SK-MEL-5 (cell line): ENCODE measurements at regions not wholly inside any gene's neighbourhood (a gene's known extent, or its start where the extent isn't known, plus 50 kb on each side); places are given as distances from the start of the nearest gene placed in this dataset.
A peak's percentile ranks its signal among the peaks of the same experiment; 100 is the strongest.

Experiments
- DNase-seq: peaks from one replicate; pipeline ENCODE4 v3.0.0-alpha.2; 2016; ENCODE audit warnings: low read depth, low spot score
- in situ Hi-C: cut with HindIII; loops from 2 replicates; pipeline ENCODE4 v1.10.0; 2016; ENCODE audit warnings: low sequenced_read_pairs, high pct_unique_total_duplicates, low pct_unique_long_range_greater_than_20kb

DNA sequence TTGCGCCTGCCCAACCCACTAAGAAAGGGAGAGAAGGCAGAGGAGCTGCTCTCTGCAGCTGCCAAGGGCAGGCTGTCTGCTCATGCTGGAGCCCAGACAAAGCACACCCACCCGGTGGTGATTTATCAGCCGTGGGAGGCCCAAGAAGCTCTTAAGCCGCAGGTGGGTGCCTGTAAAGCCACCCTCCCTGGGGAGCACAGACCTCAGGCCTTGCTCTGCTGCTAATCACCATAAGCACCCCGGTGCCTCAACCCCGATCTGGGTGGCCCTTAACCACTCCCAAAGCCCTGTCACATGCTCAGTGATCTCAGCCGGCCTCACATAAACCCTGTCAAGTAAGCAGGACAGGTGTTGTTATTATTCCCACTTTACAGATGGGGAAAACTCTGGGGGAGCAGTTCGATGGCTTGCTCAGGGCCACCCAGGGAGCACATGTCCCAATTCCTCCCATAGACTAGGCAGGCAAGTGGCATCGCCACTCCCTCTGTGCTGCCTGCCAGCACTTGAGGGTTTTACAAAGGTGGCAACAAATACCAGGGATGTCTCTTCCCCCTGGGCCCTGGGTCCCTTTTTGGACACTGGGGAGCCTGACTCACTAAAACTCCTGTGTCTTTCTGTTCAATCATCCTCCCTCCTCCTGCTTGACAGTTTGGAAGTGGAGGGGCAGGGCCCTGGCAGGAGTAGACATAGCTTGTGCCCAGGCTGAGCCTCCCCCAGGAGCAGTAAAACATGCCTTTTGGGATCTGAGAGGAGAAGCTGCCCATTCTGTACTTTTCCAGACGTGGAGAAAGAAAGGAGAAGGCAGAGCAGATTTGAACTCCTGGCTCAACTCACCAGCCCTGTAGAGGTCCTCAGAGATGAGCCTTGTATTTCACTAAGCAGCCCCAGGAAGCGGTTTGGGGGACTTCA, 299.3 kb downstream of the SOX9 start:
- DNase-seq = no peak
- in situ Hi-C loops = no loop called here

DNA sequence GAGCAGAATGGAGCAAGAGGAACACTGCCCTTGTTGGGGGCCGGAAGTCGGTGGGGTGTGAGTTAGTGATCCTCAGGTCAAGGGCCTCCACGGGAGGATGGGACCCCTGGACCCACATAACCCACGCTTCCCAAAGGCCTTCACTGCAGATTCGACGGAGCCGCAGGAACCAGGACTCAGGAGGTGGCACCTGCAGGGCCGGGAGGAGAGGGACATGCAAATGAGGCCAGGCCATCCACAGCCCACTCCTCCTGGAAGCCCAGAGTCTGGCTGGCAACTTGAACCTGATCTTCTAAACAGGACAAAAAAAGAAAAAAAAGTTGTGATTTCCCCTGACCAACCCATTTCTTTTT, 299.9 kb downstream of the SOX9 start:
- in situ Hi-C loops = no loop called here
- DNase-seq = no peak

DNA sequence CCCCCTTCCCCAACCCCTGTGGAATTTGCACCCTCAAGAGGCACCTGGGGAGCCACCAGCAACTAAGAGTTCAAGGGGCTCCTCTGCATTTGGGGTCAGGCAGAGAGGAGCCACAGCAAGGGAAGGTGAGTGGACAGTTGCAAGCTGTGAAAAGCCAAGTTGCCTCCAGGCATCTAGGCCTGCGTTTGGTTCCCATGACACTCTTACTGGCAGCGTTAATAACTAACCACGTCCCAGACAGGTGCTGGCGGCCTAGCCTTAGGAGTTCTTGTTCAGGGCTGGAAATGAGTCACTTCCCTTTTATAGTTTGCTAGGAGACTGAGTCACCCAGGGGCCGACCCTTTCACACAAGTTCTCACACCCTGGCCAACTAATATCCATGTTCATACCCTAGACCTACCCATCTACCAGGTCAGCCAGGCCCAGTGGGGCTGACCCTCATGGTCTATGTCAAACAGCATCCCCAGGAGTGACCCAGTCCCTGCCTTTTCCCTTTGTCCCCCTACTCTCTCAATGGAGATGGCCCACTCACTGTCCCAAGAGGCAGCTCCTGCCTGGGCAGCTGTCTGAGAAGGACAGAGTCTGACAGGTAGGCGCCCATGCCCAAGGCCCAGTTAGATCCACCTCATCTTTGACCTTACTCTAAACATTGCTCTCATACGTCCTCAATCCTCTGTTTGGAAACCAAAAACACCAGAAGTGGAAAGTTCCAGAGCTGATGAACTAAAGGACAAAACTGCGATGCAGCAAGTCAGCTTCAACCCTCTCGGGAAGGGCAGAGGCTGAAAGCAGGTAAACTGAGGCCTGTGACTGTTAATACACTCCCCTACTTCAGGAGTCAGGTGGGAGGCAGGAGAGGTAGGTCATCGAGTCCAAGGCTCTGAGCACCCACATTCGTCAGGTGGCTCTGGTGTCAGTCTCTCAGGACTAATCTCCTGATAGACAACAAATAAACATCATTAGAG, 300.6 kb downstream of the SOX9 start:
- peak; percentile 52 for DNase-seq
- in situ Hi-C loops = no loop called here

DNA sequence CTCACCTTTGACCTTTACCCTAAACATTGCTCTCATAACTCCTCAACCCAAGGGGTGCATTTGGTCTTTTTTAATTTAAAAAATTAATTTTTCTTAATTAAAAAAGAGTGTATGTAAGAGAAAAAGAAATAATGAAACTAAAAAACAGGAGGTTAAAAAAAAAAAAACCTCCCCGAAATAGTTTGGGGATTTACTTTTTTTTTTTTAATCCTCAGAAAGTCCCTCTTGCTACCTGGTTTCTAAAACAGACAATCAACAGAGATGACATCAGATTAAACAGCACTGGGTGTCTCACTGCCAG, 301.3 kb downstream of the SOX9 start:
- no peak for DNase-seq
- in situ Hi-C loops = no loop called here

DNA sequence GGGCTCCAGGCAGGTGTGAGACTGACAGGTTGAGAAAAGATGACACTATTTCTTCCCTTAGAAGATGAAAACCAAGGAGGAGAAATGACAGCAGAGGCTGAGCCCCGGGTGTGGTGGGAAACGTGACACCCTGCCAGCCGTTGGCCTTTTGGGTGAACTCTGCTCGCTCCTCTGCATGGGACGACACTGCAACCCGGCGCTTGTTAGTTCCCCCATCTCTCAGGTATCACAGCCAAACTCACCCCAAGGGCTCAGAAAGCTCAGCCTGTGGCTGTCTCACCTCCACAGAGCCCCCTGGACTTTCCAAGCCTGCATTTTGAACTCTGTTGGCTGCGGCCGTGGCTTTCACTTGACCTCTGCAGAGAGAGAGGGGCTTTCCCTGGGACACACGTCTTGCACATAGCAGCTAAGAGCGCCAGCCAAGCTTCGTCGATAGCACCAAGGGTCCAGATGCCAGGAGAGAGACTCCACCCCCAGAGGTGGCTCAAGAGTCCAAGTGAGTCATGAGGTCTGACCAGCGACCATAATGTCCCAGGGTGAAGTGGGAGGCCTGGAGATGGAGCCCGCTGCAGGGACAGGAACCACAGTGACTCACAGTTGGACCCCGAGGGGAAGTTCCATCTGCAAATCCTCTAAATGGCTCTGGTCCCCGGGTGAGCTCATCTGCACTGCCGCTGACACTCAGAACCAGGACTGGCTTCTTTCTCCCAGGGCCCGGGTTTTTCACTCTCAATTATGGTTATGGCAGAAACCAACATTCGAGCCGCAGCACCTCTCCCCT, 301.9 kb downstream of the SOX9 start:
- no peak for DNase-seq
- in situ Hi-C loops = no loop called here

DNA sequence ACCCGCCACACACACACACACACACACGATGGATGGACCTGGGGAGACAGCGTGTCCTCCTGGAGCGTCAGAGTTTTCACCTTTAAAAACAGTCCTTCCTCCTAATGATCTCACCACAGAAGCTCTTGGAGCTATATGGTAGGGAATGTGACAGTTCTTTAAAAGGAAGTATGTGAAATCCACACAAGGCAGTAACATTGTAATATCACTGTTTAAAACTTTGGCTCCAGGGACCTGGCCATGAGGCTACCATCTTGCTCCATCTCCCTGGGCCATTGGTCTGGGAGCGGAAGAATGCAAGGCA, 302.4 kb downstream of the SOX9 start:
- in situ Hi-C loops = no loop called here
- no peak for DNase-seq

DNA sequence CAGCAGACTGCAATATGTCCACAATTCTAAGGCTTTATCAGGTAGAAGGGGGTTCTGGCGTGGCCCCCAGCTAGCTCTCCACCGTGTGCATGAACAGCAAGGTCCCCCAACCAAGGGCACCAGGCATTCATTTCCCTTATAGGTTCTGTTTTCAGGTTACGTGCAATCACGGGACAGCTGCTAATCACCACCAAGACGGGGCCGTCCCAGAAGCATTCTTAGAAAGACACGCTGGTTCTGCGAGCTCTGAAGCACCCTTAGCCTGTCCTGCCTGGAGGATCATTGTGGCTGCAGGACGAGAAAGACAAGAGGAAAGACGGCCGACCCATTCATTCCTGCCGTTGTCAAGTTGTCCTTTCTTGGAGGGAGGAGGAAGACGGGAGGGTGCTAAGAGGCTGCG, 302.9 kb downstream of the SOX9 start:
- in situ Hi-C loops = no loop called here
- DNase-seq = no peak

DNA sequence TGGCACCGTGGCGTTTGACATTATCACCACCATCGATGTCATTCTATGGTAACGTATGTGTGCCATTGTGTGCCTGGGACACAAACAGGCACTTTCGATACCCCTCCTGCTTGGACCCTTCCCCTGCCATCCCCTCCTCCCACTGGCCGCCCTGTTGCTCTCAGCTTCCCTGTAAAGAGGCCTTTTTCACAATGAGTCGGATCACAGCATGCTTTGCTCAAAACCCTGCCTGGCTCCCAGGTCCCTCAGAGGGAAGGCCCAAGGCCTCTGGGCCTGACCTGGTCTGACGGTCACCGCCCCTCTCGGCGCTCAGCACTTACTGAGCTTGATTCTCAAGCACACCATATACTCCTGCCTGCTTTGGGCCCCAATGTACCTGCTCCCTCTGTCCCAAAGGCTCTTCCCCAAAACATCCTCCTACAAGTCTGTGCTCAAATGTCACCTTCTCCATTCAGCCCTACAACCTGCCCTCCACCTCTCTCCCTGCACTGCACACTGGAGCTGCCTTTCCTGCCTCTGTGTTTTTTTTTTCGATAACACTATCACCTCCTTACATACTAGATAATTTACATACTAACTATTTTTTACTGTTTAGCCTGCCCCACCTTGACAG, 303.8 kb downstream of the SOX9 start:
- no peak for DNase-seq
- in situ Hi-C loops = no loop called here

DNA sequence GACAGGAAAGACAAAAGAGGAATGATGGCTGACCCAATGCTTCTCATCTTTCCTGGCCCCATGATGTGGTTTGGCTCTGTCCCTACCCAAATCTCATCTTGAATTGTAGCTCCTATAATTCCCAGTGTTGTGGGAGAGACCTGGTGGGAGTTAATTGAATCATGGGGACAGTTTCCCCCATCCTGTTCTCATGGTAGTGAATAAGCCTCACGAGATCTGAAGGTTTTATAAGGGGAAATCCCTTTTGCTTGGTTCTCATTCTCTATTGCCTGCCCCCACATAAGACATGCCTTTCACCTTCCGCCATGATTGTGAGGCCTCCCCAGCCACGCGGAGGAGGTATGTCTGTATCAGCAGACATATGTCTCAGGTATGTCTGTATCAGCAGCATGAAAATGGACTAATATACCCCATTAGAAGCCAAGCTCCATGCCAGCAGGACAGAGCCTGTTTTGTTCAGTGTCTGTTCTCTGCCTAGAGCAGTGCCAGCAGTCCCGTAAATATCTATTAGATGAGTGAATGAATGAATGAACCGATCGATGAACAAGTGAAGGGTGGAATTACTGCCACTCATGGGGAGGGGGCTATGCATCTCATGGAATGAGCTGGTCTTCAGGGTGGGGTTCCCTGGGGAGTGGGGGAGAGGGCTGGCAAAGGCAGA, 304.4 kb downstream of the SOX9 start:
- no peak for DNase-seq

DNA sequence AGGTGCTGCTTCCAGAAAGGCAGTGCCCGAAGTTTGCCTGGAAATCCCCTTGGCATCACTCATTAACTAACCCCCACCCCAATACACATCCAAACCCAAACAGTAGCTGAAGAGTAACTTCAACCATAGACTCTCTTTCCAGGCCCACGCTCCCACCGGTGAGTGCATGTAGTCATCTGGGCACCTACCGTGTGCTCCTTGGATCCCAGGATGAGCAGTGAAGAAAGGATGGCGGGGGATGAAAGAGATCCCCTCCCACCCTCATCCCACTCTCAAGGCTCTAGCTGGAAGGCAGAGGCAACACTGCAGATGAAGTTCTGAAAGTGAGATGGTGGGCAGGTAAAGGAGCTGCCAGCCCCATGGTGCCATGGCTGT, 305.0 kb downstream of the SOX9 start:
- no peak for DNase-seq
- in situ Hi-C loops = no loop called here

More for the DNA sequence above, 304.4 kb downstream of the SOX9 start:
- in situ Hi-C loops = no loop called here

DNA sequence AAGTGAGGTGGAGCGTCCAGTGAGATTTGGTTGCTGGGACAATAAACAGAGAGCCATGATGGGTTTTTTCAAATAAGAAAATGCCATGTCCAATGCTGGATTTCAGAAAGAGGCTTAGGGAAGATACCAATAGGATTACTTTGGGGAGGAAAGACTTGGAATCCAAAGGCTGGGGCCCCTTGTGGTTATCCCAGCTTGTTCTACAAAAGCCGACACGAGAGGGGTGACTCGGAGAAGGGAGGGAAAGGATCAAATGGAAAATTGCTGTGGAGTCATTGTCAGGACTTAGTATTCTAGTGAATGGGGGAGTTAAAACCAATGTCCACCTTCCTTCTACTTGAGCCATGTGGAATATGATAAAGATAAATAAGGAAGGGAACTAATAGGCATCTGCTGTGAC, 305.5 kb downstream of the SOX9 start:
- no peak for DNase-seq
- in situ Hi-C loops = no loop called here

DNA sequence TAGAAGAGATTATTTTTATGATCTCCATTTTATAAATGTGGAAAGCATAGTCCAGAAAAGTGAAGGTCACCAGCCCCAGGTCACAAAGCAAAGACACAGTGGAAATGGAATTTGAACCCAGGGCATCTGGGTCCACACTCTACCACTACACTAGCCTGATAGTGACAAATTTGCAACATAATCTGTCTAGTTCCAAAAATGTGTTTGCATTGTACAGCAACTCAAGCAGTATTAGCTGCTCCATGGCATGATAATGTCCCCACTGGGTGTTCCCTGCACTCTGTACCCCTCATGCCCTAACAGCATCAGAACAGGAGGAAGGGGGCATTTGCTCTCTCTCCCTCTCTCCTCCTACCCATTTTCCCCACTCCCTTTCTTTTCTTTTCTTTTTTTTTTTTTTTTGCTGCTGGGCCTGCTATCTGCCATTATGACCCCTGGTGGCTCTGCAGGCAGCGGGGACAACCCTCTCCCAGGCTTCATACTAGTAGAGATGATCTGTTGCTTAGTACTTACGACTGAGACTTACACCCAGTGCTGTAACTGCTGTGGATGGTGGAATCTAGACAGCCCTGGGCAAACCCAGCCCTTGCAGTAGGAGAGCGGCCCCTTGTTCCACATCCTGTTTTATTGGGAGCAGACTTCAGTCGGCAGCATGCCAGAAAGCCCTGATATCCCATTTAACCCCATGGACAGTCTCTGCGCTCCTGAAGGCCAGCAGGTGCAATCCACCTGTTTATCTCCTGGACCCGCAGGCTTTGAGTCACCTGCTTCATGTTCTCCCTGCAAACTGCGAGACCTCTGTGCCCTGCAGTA, 306.3 kb downstream of the SOX9 start:
- in situ Hi-C loops = no loop called here
- DNase-seq = no peak

DNA sequence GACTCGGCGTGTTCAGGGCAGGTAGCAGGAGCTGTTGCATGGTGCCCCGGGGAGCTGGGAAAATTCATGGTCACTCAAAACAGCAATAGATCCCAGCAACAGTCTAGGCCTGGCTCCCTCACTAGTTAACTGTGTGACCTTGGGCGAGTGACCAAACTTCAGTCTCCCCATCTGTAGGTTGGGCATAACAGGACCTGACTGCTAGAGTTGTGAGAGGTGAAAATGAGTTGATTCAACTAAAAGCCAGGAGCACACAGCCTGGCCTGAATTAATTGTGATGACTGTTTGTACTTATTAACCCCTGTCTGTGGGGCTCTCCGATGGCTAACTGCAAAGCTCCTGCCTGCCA, 306.9 kb downstream of the SOX9 start:
- DNase-seq = no peak
- in situ Hi-C loops = no loop called here

DNA sequence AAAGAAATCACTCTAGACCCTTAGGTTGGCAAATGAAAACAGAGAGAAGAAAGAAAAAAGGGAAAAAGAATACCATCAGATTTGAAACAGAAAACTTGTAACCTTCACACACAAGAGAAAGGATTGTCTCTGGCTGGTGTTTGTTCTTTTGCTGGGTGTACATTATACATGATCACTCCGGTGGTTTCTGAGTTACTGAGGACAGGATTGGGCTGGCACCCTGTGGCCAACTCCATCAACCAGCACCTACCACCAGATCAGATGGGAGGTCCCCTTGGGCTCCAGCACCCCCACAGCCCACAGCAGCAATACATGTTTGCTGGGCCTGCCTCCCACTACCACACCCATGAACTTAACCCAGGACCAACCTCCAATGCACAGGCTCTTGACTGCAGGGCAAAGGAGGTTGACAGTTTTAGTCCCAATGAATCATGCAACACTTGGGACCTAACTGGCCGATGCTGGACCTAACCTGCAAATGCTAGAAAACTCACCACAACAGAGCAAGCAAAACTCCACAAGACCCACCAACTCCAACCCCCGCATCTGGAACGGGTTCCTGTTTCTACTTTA, 308.3 kb downstream of the SOX9 start:
- DNase-seq = no peak
- in situ Hi-C loops = no loop called here

DNA sequence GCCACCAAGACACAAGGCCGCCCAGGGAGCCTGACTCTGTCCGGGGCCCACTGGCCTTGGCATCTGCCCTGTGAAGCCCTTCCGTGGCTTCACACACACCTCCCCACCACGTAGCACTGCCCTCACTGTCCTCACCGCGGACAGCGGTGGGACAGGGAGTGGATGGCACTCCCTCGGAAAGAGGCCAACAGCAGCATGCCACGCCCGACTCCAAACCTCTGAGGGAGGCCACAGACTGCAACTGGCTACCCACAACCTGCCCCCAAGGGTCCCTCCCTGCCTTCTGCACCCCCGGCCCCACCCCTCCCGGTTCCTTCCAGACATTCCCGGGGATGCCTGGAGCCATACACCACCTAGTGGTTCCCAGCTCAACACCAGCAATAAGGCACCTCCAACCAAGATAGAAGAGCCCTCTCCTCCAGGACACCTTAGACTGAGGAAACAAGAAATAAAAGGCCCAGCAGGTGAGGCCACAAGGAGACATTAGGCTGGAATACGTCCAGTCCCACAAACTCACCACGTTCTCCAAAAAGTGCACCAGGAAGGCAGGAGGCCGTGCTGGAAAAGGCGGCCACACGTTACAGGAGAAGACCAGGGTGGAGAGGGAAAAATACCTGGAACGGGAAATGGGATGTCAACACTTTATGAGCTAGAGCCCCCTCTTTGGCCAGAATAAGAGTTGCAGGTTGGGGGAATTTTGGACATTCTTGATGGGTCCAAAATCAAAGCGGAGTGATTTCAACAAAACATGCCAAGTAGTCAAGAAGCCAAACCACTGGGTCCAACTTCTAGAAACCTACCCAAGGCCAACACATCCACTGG, 310.0 kb downstream of the SOX9 start:
- in situ Hi-C loops = no loop called here

DNA sequence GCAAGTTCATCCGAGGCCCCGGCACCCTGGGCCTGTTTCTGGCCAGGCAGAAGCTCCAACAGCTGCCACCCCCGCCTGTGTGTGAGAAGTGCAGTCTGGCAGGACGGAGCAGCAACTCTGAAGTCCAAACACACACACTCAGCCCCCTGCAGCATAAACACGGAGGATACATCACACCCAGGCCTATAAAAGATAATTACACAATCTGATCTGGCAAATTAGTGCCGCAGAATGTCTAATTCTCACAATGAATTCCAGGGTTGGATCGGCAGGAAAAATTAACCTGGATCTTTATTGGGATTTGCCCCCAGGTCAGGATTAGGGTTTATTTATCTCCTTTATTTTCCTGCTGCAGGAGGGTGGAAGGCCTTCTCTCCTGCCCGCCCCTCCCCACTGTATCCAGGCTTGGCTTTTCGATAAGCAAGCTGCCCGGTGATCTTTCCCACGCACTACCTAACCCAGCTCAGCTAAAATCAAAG, 311.4 kb downstream of the SOX9 start:
- DNase-seq = no peak
- in situ Hi-C loops = no loop called here

More for the DNA sequence above, 310.0 kb downstream of the SOX9 start:
- peak; percentile 43 for DNase-seq
